OCI-LY3 (cell line): ENCODE measurements at regions not wholly inside any gene's neighbourhood (a gene's known extent, or its start where the extent isn't known, plus 50 kb on each side); places are given as distances from the start of the nearest gene placed in this dataset.

Experiments
- CTCF ChIP-seq: fragments of 200-600, 300-600 bp; sonication (generic); IDR thresholded peaks from 2 replicates; pipeline ENCODE4 v1.5.1; 2014; ENCODE audit warnings: antibody characterized with exemption, low read length, low read depth
- EZH2phosphoT487 ChIP-seq: fragments of 200-600 bp; shearing (Covaris generic); IDR thresholded peaks from 2 replicates; pipeline ENCODE4 v1.6.1; 2018; ENCODE audit warnings: antibody characterized with exemption, mixed run types, low read depth

GRCh38 chr6:85262621-85263020, 187.3 kb upstream of the NT5E start:
- TF ChIP-seq CTCF (no peak), EZH2phosphoT487 (no peak)
